VCaP (cell line): ENCODE measurements at regions not wholly inside any gene's neighbourhood (a gene's known extent, or its start where the extent isn't known, plus 50 kb on each side); places are given as distances from the start of the nearest gene placed in this dataset.

Source experiments
- H3K27ac ChIP-seq: fragments of 450-650 bp; 2 replicates; pipeline ENCODE4 v1.5.1; 2017
- CTCF ChIP-seq: fragments of 450-650 bp; conservative IDR thresholded peaks from 2 replicates; pipeline ENCODE4 v1.5.1; 2017; ENCODE audit warnings: mild to moderate bottlenecking, moderate library complexity

GRCh38 chr1:219342836-219343235, 169.2 kb downstream of the LYPLAL1 start:
- no peak overlapping the region for H3K27ac ChIP-seq
- TF ChIP-seq CTCF: no peak

GRCh38 chr1:219340796-219341195, 167.1 kb downstream of the LYPLAL1 start:
- no peak for TF ChIP-seq CTCF

GRCh38 chr1:219339466-219339865, 165.8 kb downstream of the LYPLAL1 start:
- no peak overlapping the region for H3K27ac ChIP-seq
- TF ChIP-seq CTCF: no peak

More at GRCh38 chr1:219340796-219341195, 167.1 kb downstream of the LYPLAL1 start:
- H3K27ac ChIP-seq: no peak overlapping the region

GRCh38 chr1:219337588-219337987, 163.9 kb downstream of the LYPLAL1 start:
- no peak overlapping the region for H3K27ac ChIP-seq
- TF ChIP-seq CTCF: no peak

- TF ChIP-seq CTCF: no peak
These were observed 159.9 kb downstream of the LYPLAL1 start for GRCh38 chr1:219333626-219334025.

GRCh38 chr1:219331424-219331823, 157.7 kb downstream of the LYPLAL1 start:
- no peak overlapping the region for H3K27ac ChIP-seq
- no peak for TF ChIP-seq CTCF

More at GRCh38 chr1:219333626-219334025, 159.9 kb downstream of the LYPLAL1 start:
- H3K27ac ChIP-seq: no peak overlapping the region

GRCh38 chr1:219330669-219331068, 157.0 kb downstream of the LYPLAL1 start:
- no peak for TF ChIP-seq CTCF

More at GRCh38 chr1:219330669-219331068, 157.0 kb downstream of the LYPLAL1 start:
- no peak overlapping the region for H3K27ac ChIP-seq
